Kasumi-1 (cell line): ENCODE measurements at regions not wholly inside any gene's neighbourhood (a gene's known extent, or its start where the extent isn't known, plus 50 kb on each side); places are given as distances from the start of the nearest gene placed in this dataset.
"Not testable (repeated sequence)": the region's sequence is repeated elsewhere in the genome, so short reads cannot be mapped to it uniquely, and the experiment has no call there.

Experiments used
- DNase-seq, 2 experiments: peaks; one replicate each; lab custom pipeline; 2025; lab: John Stamatoyannopoulos, UW

- no peak for DNase-seq
These were observed 66.5 kb downstream of the DMP1 start for GRCh38 chr4:87716371-87717265.

GRCh38 chr4:87717276-87718031 is 67.4 kb downstream of the DMP1 start:
- DNase-seq: peak in 1 of 2 experiments; percentile 12

- DNase-seq: no peak
These were observed 68.2 kb downstream of the DMP1 start for GRCh38 chr4:87718217-87718835.

GRCh38 chr4:87720094-87720691 is 70.1 kb downstream of the DMP1 start:
- no peak for DNase-seq

GRCh38 chr4:87725287-87725686 is 74.1 kb upstream of the IBSP start:
- DNase-seq: not testable (repeated sequence)

- DNase-seq: no peak
These were observed 67.2 kb upstream of the IBSP start for GRCh38 chr4:87732033-87732765.

- no peak for DNase-seq
These were observed 65.3 kb upstream of the IBSP start for GRCh38 chr4:87734084-87734483.

- DNase-seq: no peak
These were observed 64.4 kb upstream of the IBSP start for GRCh38 chr4:87734936-87735335.

- peak; percentile 12 to 24 for DNase-seq
These were observed 60.9 kb upstream of the IBSP start for GRCh38 chr4:87738483-87738882.

GRCh38 chr4:87739494-87739893 is 59.9 kb upstream of the IBSP start:
- DNase-seq: no peak

- DNase-seq: no peak
These were observed 54.1 kb upstream of the IBSP start for GRCh38 chr4:87745064-87745807.

- DNase-seq: no peak
These were observed 53.4 kb upstream of the IBSP start for GRCh38 chr4:87746001-87746400.
